Stimulated activated naive CD8-positive, alpha-beta T cell treated with anti-CD3 and anti-CD28 coated beads, Interleukin-15, Interleukin-2, amounts not matched to agents 100 U/mL and 50 U/mL, for 24 hours (primary cell): ENCODE measurements at regions not wholly inside any gene's neighbourhood (a gene's known extent, or its start where the extent isn't known, plus 50 kb on each side); places are given as distances from the start of the nearest gene placed in this dataset.

Experiments
- ATAC-seq: fragments of 150-1000 bp; cut with Tn5 transposase; one replicate; pipeline ENCODE4 v1.10.0; 2021
- DNase-seq: peaks from one replicate; pipeline ENCODE4 v3.0.0; 2021

DNA sequence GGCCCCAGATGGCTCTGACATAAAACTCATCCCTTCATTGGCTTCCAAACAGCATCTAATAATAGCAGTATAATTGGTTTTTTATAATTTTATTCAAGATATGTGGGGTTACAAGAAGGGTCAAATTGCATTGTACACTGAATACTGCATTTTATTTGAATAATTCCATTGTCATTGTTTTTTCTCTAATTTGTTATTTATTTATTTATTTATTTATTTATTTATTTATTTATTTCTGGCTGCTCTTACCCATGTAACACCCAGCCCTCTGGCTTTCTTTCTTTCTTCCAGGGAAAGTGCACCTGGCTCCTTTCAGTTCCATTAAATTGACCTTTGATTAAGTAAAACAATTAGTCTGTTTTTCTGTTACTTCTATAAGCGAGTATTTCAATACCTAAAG lies 210.1 kb downstream of the CDH9 start:
- no peak for DNase-seq
- ATAC-seq = no peak

DNA sequence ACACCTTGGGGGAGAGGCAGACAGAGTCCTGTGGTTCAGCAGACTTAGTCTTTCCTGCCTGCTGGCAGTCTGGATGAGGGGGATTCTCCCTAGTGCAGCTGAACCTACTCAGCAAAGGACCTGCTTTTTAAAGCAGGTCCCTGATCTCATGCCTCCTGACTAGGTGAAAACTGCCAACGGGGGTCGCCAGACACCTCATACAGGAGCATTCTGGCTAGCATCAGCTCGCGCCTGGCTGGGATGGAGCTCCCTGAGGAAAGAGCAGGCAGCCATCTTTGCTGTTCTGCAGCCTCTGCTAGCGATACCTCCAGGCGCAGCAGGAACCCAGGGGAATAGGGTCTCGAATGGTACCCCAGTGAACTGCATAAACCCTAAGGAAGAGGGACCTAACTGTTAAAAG lies 225.2 kb downstream of the CDH9 start:
- no peak for DNase-seq

DNA sequence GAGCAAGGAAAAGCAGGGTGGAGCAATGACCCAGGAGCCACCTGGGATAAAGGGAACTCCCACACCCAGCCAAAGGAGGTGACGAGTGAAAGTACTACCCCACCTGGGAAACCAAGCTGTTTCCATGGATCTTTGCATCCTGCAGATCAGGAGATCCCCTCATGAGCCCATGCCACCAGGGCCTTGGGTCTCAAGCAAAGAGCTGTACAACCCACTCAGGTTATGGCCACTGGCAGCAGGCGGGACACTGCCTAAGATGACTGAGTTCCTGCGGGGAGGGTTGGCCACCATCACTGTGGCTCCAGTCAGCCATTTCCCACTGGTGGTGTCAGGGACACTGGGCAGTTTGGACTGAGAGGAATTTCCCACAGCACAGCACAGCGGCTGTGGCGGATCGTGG lies 225.7 kb downstream of the CDH9 start:
- DNase-seq = no peak
- no peak for ATAC-seq

More for the DNA sequence above, 225.2 kb downstream of the CDH9 start:
- no peak for ATAC-seq

DNA sequence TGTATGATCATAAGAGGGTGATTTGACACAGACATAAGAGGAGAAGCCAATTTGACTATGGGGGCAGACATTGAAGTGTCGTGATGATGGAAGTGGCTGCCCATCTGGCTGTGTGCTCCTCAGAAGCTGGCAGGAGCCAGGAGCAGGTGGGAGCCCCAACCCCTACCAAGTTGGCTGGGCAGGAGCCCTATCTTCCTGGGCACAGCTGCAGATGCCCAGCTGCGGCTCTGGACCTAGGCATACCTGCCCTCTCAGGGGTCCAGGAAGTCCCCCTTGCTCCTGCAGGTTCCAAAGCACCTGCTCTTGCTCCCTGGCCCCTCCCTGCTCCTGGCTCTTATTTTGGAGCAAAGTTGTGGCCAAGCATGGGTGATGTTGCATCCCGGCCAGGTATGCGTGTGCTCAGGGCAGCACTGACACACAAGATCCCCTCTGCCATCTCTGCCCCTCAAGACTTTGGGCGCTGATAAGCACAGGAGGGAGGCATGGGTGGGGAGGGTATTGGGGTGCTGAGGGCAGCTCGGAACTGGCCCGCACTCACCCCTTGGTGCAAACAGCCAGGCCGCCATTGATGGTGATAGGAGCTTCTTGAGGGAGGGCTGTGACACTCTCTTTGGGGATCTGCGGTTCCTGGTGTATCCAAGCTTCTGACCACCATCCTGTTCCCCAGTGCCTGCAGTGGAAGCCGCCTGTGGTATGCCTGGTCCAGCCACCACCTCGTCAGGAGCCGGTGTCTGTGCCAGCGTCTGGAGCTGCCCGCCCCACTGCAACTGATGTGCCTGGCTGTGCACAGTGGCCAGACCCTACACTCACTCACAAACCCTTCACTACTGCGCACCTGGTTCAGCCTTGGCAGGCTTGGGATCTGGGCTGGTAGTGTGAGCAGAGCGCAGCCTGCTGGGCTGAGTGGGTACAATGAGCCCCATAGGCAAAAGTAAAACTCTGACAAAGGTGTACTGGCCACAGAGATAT lies 230.9 kb downstream of the CDH9 start:
- DNase-seq (no peak), ATAC-seq (no peak)

DNA sequence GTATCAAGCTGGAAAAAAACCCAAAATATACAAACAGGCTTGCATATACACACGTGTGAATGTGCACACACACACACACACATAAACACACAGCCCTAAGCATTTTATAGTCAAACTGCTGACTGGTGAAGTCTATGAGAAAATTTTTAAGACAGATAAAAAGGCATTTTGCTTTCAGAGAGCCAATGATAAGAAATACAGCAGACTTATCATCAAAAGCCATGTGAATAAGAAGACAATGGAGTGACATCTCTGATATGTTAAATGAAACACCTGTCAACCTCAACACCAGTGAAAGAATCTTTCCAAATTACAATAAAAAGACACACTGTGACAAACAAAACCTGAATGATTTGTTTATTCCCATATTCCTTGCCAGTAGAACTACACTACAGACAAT lies 233.3 kb downstream of the CDH9 start:
- ATAC-seq = no peak
- no peak for DNase-seq

DNA sequence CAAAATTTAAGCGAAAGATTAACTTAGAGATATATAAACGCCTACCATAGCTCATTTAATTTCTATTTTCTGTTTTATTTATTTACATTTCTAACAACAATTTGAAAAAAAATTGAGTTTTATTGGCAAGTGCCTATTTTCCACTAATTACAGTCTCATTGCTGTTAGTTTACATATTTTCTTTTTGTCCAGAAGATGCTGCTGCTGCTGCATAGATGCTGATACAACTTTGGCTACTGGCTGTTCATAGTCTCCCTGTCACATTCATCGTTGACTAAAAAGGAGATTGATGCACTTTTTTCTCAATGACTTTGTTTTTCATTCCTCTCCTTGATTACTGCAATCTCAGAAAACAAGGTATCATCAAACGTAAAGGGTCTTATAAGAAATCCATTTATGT lies 235.4 kb downstream of the CDH9 start:
- ATAC-seq (no peak), DNase-seq (no peak)

DNA sequence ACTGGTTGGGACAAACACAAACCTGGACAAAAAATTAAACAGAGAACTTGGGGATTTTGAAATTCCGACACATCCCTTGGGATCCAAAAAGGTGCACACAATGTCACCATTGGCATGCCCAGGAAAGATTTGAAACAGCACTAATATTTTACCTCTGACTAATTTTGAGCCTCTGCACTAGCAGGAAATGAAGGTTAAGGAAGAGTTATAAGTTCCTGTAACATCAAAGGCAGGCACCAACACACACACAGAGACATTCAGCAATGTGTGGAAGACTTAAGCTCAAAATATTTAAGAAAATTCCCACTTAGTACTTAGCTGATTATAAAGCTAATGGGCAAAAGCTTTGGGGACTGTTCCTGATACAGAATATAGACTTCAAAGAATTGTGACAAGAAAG lies 247.0 kb downstream of the CDH9 start:
- no peak for DNase-seq
- no peak for ATAC-seq

DNA sequence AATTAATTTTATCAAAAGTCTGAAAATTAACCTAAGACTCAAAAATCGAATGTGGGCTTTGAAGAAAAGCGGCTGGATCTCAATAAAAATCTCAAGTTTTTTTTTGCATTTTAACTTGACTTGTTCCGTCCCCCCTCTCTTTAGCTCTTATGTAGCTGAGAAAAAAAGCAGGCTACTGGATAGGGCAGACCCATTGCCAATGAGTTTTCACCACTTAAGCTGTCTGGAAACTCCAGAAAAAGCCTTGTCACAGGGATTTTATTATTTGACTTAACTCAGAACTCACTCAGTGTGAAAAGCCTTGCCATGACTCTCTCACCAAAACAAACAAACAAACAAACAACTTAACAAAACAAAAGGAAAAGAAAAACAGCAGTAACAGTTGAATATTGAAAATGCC lies 247.4 kb downstream of the CDH9 start:
- DNase-seq = no peak
- ATAC-seq = no peak

DNA sequence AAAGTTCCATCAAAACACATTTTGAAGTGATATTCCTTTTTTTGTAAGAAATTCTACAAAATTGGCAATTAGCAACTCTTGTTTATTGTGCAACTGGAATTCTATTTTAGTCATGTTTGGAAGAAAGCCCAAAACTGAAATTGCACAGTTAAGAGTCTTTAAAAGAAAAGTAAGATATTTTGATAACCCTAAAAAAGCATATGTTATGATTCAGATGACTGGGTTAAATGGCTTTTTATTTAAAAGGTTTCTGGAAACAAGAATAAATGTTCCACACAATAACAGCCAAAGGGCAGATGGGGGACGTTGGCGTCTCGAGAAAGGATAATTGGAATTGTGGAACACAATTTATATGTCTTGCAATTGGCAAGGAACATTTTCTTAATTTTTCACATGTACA lies 275.2 kb downstream of the CDH9 start:
- no peak for ATAC-seq
- DNase-seq = no peak

DNA sequence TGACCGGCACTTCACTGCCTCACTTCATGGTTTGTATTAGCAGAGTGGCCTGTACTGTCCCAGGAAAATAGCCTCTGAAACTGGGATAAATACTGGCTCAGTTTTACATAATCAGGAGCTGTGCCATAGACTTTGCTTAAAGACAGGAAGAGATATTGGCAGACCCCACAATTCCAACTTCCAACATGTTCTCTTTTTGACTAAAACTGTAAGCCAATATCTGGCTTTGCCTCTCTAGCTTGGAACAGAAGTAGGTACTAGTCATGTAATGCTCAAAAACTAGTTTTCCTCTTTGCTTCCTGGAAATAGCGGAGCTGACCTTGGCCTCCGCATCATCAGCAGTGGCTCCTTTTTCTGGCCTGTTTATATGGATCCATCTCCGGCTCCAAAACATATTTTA lies 276.9 kb downstream of the CDH9 start:
- ATAC-seq (no peak), DNase-seq (no peak)

DNA sequence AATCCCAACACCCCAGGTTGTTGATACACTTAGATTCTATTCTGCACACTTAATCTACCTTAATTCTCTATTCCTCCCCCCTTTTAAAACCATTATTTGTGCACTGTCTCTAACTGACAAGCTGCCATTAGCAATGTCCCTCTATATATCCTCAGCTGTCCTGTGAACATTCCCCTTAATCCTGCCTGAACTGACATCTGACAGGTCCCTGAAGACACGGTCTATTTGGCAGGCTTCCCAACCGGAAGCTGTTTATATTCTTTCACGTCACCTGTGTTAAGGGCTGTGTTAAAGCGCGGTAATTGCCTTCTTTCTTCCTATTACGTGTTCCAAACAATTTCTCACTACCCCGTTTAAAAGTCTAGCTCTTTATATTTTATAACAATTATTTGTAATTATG lies 277.3 kb downstream of the CDH9 start:
- DNase-seq (no peak), ATAC-seq (no peak)

DNA sequence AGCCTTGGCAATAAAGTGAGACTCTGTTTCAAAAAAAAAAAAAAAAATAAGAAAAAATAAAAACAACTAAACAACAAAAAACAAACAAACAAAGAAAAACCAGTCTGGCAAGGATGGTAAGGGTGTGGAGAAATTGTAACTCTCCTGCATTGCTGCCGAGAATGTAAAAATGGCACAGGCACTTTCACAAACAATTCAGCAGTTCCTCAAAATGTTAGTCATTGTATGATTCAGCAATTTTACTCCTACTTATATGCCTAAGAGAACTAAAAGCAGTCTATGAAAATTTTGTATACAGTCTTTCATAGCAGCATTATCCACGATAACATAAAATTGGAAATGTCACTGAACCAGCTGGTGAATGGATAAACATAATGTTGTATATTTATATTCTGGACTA lies 280.4 kb downstream of the CDH9 start:
- DNase-seq (no peak), ATAC-seq (no peak)

DNA sequence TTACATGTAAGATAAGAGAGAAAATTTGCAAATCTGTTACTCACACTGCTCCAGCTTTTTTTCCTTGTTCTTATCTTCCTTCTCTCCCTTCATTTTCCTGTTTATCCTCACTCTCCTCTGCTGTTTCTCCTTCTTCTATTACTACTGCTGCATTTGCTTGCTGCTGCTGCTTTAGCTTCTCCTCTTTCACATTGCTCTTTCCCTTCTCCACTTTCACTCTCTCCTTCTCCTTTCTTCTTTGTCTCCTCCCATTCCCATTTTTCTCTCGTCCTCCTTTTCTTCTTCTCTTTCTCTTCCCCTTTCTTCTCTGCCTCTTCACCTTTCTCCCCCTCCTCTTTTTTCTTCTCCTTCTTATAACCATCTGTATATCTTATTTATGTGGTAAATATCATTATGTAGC lies 288.6 kb downstream of the CDH9 start:
- no peak for DNase-seq
- ATAC-seq = no peak

DNA sequence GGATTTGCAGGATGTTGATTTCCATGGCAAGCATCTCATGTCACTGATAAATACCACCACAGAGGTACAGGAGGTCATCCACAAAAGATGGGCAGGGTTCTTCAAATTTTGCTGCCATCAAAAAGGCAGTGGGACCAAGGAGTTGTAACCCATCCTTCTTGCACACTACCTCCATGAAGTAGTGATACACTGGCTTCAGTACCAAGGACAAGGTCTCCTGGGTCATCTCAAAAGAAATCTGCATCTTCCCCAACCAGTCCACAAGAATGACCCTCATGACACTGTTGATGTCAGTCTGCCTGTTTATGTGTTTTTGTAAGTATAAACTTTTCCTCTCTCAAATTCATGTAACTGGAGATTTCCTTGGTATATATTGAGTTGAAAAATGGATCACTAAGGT lies 298.2 kb downstream of the CDH9 start:
- no peak for DNase-seq
- no peak for ATAC-seq

DNA sequence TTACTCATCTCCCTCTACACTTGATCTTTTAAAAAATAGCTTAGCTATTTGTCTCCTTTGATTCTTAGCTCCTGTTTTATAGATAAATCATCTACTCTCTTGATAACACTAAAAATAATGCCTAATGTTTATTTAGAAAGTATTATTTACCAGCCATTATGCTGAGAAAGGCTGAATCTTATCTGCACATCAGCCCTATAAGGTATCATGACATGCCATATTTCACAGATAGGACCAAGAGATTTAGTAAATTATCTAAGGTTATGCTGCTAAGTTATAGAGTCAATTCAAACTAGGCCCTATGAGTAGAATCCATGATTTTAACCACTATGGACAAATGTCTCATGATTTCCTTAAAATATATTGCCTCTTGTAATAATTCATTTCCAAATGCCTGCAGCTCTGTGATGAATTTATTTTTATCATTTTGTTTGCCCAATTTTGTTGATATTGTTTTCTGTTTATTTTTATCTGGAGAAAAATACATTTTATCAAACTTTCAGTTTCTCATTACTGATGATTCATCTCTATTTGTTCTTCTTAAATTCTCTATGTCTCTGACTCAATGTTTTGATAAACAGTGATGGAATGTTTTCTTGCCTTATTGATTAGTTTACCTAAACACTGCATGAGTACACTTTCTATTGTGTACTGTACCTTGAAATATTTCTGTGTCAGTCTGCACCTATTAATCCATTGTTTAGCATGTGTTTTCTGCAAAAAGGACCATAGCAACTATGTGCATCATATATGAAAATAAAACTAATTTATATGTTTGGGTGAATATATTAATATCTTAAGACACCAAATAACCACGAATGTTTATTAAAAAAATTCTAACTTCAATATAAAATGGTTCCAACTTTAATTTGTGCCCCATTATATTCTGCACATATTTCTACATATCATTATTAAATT lies 300.8 kb downstream of the CDH9 start:
- no peak for DNase-seq
- ATAC-seq = no peak

DNA sequence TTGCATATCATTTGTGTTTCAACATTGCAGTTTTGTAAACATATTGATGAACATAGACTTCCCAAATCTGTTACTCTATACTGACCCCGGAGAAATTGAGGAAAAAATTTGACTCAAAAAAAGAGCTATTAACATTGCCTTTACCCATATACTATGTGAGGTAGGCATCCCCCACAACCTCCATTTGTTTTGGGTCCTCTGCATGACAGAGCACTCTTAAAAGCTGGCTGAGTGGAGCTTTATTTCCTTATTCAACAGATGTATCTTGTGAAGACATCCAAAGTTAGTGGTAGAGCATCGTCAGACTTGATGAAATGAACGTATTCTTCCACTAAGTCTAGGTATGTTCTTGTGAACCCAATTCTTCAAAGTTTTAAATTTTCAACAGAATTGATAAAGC lies 310.5 kb downstream of the CDH9 start:
- ATAC-seq (no peak), DNase-seq (no peak)

DNA sequence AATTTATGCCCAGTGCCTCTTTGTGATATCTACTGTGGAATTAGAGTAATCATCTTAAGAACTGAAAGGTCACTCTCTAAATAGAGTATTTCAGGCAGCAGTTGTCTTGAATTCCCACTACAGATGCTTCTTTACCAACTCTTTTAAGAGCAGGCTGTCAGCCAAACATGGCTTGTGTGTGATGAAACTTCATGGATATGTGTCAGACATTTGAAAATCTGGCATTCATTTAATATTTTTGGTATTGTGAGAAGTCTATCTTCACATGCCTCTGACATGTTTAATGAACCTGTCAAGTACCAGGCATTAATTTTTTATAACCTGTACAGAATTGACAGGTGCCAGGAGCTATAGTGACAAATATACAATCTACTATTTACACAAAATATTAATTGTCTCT lies 318.6 kb downstream of the CDH9 start:
- ATAC-seq = no peak

DNA sequence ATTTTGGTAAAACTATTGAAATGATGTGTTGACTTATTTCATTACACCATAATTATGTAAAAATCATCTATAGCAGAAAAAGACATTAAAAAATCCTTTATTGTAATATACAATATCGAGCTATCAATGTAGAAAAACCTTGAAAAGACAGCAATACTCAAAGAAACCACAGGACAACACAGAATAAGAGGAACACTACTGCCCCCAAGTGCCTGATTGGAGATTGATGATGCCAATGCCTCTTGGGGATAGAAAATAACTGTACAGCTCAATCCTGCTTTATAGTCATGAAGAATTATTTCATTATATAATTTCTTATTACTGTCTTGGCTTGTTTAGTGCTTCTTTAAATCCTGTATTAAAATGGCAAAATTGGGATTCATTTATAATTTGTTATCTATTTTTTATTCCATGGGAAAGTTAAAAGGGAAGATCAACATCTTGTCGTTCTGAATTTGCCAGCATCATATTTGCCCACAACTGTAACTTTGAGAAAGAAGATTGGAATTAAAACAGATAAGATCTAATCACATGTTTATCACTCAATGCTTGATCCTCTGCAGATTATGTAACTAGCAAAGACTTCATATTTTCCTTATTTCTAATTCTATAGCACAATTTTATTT lies 337.5 kb downstream of the CDH9 start:
- ATAC-seq (no peak), DNase-seq (peak; percentile 4)

More for the DNA sequence above, 318.6 kb downstream of the CDH9 start:
- no peak for DNase-seq

DNA sequence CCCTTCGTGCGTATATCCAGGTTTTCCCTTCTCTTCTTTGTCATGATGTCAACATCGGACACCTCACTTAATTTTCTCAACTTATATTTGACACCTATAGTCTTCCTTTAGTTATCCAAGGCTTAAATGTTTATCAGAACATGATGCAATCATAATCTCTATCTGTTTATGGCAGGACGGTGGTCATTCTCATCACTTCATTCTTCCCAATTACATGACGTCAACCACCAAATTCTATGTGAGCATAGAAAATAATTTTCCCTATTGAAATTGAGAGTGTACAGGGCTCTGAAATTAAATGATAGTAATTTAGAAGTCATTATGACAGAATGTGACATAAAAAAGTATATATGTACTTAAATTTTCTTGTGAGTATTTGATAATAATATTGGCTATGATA lies 345.4 kb downstream of the CDH9 start:
- ATAC-seq = no peak

DNA sequence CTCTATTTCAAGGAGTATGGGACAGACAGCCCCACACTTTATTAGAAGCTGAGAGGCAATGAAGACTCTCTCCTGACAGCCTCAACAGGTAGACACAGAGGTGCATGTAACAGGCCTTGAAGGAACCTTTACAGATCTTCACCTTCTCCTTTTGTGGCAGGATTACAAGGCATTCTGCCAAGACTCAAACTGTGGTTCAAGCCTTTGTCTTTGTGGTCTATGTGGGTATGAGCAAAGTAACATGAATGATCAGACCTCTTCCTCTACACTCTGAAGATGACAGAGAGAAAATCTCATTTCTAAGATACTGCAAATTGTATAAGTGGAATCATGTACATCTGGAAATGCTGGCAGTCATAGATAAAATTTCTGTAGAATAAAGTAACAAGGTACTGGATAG lies 346.9 kb downstream of the CDH9 start:
- no peak for DNase-seq
- no peak for ATAC-seq

More for the DNA sequence above, 345.4 kb downstream of the CDH9 start:
- no peak for DNase-seq

DNA sequence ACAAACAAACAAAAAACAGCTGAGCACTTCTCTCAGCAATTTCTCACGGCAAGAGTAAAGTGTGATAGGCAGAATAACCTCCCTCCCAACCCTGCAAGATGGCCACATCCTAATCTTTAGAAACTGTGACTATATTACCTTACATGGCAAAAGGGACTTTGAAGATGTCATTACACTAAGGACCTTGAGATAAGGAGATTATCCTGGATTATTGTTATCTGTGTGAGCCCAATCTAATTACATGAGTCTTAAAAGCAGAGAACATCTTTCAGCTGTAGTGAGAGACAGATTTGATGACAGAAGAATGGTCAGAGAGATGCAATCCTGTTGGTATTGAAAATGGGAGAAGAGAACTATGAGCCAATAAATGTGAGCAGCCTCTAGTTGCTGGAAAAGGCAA lies 347.9 kb downstream of the CDH9 start:
- ATAC-seq = no peak
- no peak for DNase-seq

DNA sequence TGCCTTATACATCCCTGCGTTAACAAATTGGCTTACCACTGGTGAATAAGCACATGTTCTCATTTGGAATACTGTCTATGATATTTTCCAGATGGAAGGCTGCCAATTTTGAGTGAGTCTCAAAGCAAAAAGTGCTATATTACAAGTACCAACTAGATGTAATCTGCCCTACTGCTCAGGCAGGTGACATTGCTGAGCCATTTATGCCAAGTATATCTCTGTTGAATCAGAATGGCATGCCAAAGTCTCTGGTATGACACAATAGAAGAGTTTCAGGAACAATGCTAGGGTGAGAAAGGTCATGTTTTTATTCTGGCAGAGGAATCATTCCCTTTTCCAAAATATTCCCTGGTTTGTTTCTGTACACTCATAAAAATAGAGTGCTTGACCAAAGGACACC lies 356.5 kb downstream of the CDH9 start:
- DNase-seq (no peak), ATAC-seq (no peak)

DNA sequence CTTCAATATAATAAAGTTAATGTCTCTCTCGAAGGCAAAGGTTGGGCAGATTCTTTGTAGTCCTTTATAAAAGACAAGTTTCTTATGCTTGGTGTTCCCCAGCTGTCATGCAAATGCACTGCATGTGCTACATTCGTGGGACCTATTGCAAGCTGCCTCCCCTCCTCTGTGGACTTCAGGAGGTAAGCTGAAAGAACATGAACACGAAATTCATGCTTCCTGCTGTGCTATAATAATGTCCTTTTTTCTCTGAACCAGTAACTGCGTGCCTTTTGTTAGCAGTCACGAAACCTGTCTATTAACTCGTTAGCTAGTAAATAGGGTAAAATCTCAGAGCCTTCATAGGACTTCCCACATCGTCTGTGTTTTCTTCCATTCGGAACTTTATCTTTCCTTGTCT lies 363.5 kb downstream of the CDH9 start:
- DNase-seq = no peak
- no peak for ATAC-seq
